GM12878 (cell line): ENCODE measurements at regions not wholly inside any gene's neighbourhood (a gene's known extent, or its start where the extent isn't known, plus 50 kb on each side); places are given as distances from the start of the nearest gene placed in this dataset.

Experiments
- ATAC-seq: fragments of 200-7000 bp; cut with Tn5 transposase; 3 replicates; pipeline ENCODE4 v1.9.1; 2020; ENCODE audit warnings: mild to moderate bottlenecking, moderate library complexity
- BruUV-seq: library from RNA; stranded (reverse); fragments of 400-500 nt; replicated peaks from 2 replicates; lab custom pipeline; 2021; lab: Mats Ljungman, UMichigan
- CTCF ChIA-PET: fragments of 300-600 bp; sonication (Branson Sonifier 250); formaldehyde crosslinking; extraction: SDS; loops from one replicate; lab custom pipeline; 2021; ENCODE audit warnings: inconsistent platforms; lab: Yijun Ruan, JAX
- POLR2A ChIA-PET: fragments of 350-600 bp; formaldehyde crosslinking; extraction: SDS; loops from one replicate; lab custom pipeline; 2021; ENCODE audit warnings: inconsistent platforms; lab: Charles Lee
- RAD21 ChIA-PET: fragments of 300-600 bp; sonication (Branson Sonifier 250); formaldehyde crosslinking; loops from one replicate; lab custom pipeline; 2023; ENCODE audit warnings: antibody characterized with exemption; ENCODE audit not compliant: unreplicated experiment; lab: Charles Lee
- SMC1A ChIA-PET: fragments of 300-600 bp; sonication (Branson Sonifier 250); formaldehyde crosslinking; loops from one replicate; lab custom pipeline; 2023; ENCODE audit not compliant: unreplicated experiment, uncharacterized antibody; lab: Charles Lee
- DNase-seq: peaks from one replicate; pipeline ENCODE4 v3.0.0-alpha.2; 2011; ENCODE audit warnings: low read depth, low spot score
- FAIRE-seq: peaks from 3 replicates; lab custom pipeline; 2011; peaks lifted over from hg19 to GRCh38; lab: Jason Lieb, UNC
- H2AFZ ChIP-seq: 2 replicates; pipeline ENCODE4 v1.6.0; 2011; ENCODE audit warnings: low read depth, low read length, control low read depth; ENCODE audit not compliant: control insufficient read depth
- H3K27ac ChIP-seq: 2 replicates; pipeline ENCODE4 v1.5.1; 2011; ENCODE audit warnings: control low read depth; ENCODE audit not compliant: control insufficient read depth, insufficient read depth
- H3K27me3 ChIP-seq, 2 experiments: replicated peaks in 1 of 2; 2 replicates each; pipeline versions ENCODE4 v1.6.0 to v1.6.1; 2011; ENCODE audit warnings: low read length in 1 of 2; ENCODE audit not compliant: control insufficient read depth in 2 of 2, insufficient read depth in 2 of 2
- H3K36me3 ChIP-seq, 2 experiments: 2 replicates each; pipeline ENCODE4 v1.5.1; 2011; ENCODE audit warnings: low read length in 1 of 2; ENCODE audit not compliant: control insufficient read depth in 2 of 2, insufficient read depth in 2 of 2
- H3K4me1 ChIP-seq: 2 replicates; pipeline ENCODE4 v1.6.1; 2011; ENCODE audit warnings: mild to moderate bottlenecking, low read length, moderate library complexity, mixed read lengths; ENCODE audit not compliant: control insufficient read depth, insufficient read depth
- H3K4me2 ChIP-seq: 2 replicates; pipeline ENCODE4 v1.6.0; 2011; ENCODE audit warnings: control low read depth; ENCODE audit not compliant: control insufficient read depth, insufficient read depth
- H3K4me3 ChIP-seq: fragments of 200-600 bp; sonication (generic); 2 replicates; pipeline ENCODE4 v1.5.1; 2016
- H3K79me2 ChIP-seq: 2 replicates; pipeline ENCODE4 v1.6.0; 2011; ENCODE audit warnings: low read length; ENCODE audit not compliant: control insufficient read depth, insufficient read depth
- H3K9ac ChIP-seq: 2 replicates; pipeline ENCODE4 v1.8.0; 2011; ENCODE audit warnings: low read length, control low read depth, mixed read lengths; ENCODE audit not compliant: control insufficient read depth, insufficient read depth
- H3K9me3 ChIP-seq: replicated peaks from 3 replicates; pipeline ENCODE4 v1.5.1; 2011; ENCODE audit warnings: mild to moderate bottlenecking, low read length; ENCODE audit not compliant: control insufficient read depth, insufficient read depth
- H4K20me1 ChIP-seq: 2 replicates; pipeline ENCODE4 v1.6.0; 2011; ENCODE audit not compliant: control insufficient read depth, insufficient read depth
- BACH1 ChIP-seq: fragments of 450-650 bp; IDR thresholded peaks from 2 replicates; pipeline ENCODE4 v1.6.1; 2017; ENCODE audit warnings: mild to moderate bottlenecking, borderline replicate concordance
- BHLHE40 ChIP-seq, 2 experiments: fragments of 450-650 bp in 1 of 2; IDR thresholded peaks; 2 replicates each; pipeline ENCODE4 v1.6.1; 2011 to 2017; ENCODE audit warnings: low read depth in 2 of 2, borderline replicate concordance in 1 of 2, improper control_type of control experiment in 1 of 2, low read length in 1 of 2, mild to moderate bottlenecking in 1 of 2
- CHD1 ChIP-seq: IDR thresholded peaks from 2 replicates; pipeline ENCODE4 v1.6.1; 2012; ENCODE audit warnings: low read depth, low read length, improper control_type of control experiment
- IRF3 ChIP-seq: fragments of 450-650 bp; IDR thresholded peaks from 2 replicates; pipeline ENCODE4 v1.6.1; 2014; ENCODE audit warnings: mild to moderate bottlenecking
- JUNB ChIP-seq: IDR thresholded peaks from 2 replicates; pipeline ENCODE4 v1.6.1; 2016; ENCODE audit warnings: antibody characterized with exemption, mild to moderate bottlenecking
- LARP7 ChIP-seq: fragments of 450-650 bp; IDR thresholded peaks from 2 replicates; pipeline ENCODE4 v1.6.1; 2017; ENCODE audit warnings: mild to moderate bottlenecking
- NKRF ChIP-seq: fragments of 450-650 bp; conservative IDR thresholded peaks from 2 replicates; pipeline ENCODE4 v1.6.1; 2017; ENCODE audit warnings: mild to moderate bottlenecking, moderate library complexity
- SPI1 ChIP-seq: IDR thresholded peaks from 2 replicates; pipeline ENCODE4 v1.6.1; 2011; ENCODE audit warnings: low read depth, mild to moderate bottlenecking, low read length, moderate library complexity, borderline replicate concordance; ENCODE audit not compliant: insufficient read depth
- SUZ12 ChIP-seq: fragments of 200-600 bp; sonication (generic); IDR thresholded peaks from one replicate; pipeline ENCODE4 v1.6.1; 2018; ENCODE audit warnings: antibody characterized with exemption, mild to moderate bottlenecking; ENCODE audit not compliant: unreplicated experiment
- ZBTB4 ChIP-seq: fragments of 450-650 bp; formaldehyde crosslinking; IDR thresholded peaks from 2 replicates; pipeline ENCODE4 v1.4.0; 2022; ENCODE audit warnings: mild to moderate bottlenecking, moderate library complexity
- ZNF24 ChIP-seq: fragments of 450-650 bp; IDR thresholded peaks from 2 replicates; pipeline ENCODE4 v1.6.1; 2017; ENCODE audit warnings: antibody characterized with exemption, mild to moderate bottlenecking
- ZNF622 ChIP-seq: fragments of 450-650 bp; IDR thresholded peaks from 2 replicates; pipeline ENCODE4 v1.6.1; 2017; ENCODE audit warnings: mild to moderate bottlenecking, inconsistent platforms
- WGBS: methylation state at CpG from one replicate; pipeline ENCODE4 v1.1.6; 2016; ENCODE audit warnings: low lambda C conversion rate; ENCODE audit not compliant: insufficient replicate concordance, insufficient coverage; ENCODE audit errors: missing lambda C conversion rate; 5-methylcytosine and 5-hydroxymethylcytosine counted together
- in situ Hi-C: fragments of 300-500 bp; cut with MboI; formaldehyde crosslinking; loops from 9 replicates; pipeline ENCODE4 v1.14.3; 2018; ENCODE audit warnings: mixed read lengths
- intact Hi-C: fragments of 100-400 bp; cut with micrococcal nuclease; formaldehyde crosslinking; loops from one replicate; pipeline ENCODE4 v1.14.2; 2022; ENCODE audit not compliant: unreplicated experiment

DNA sequence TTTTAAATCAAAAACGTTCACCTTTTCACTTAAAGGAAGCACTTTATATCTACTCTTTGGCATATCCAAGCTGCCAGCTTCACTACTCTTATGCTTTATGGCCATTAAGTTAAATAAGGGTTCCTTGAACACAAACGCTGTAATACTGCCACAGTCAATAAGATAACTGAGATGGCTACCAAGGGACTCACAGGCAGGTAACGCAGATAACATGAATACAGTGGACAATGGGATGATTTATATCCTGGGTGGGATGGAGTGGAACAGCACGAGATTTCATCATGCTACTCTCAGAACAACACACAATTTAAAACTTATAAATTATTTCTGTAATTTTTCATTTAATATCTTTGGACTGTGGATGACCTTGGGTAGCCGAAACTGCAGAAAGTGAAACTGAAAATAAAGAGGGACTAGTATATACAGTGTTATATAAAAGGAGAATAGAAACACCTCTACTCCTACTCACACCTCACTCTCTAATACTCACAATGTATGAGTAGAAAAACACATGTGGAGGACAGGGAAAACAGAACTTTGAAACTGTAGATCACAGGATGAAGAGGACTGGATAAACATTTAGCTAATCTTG lies 367.3 kb downstream of the C12orf50 start:
- H3K4me3 ChIP-seq: no peak overlapping the region

More for the DNA sequence above, 367.3 kb downstream of the C12orf50 start:
- ATAC-seq: peak; percentile 95
- no peak overlapping the region for H2AFZ ChIP-seq
- 33% methylated on average over 5 of the region's 5 CpGs for WGBS
- H3K79me2 ChIP-seq: no peaks in the 10 kb centered on the region
- ChIA-PET RAD21 (no interaction called here), SMC1A (interaction anchor here (0.6 kb wide), 1 partner anchor 49 kb away, joined by 3 read pairs; no protein-coding TSS in a partner anchor)
- FAIRE-seq: no peak
- in situ Hi-C loops: no loop called here
- H3K9me3 ChIP-seq: no peaks in the 10 kb centered on the region
- H4K20me1 ChIP-seq: no peaks in the 10 kb centered on the region
- no TSS peak for BruUV-seq
- H3K4me2 ChIP-seq: no peak overlapping the region
- TF ChIP-seq ZNF622: no peak
- no peak for TF ChIP-seq ZBTB4 (CRISPR knock-in tag)
- no peak for TF ChIP-seq BHLHE40 (IDR thresholded peaks at IDR 0.05; ENCODE audit: borderline replicate concordance in 1 of 2, low read depth in 2 of 2, low read length in 1 of 2)
- TF ChIP-seq BACH1: no peak
- TF ChIP-seq IRF3: no peak
- no peak for TF ChIP-seq SPI1
- no peak for TF ChIP-seq ZNF24
- TF ChIP-seq SUZ12: no peak
- no peak for TF ChIP-seq JUNB
- TF ChIP-seq NKRF: no peak
- TF ChIP-seq CHD1: no peak
- TF ChIP-seq LARP7: no peak
- TF ChIP-seq, all 136 proteins: peak for 0
- no peaks in the 10 kb centered on the region for H3K4me1 ChIP-seq
- no peak for DNase-seq
- CTCF ChIA-PET: interaction anchor here (1.8 kb wide), 1 partner anchor 9 kb away, joined by 6 read pairs; no protein-coding TSS in a partner anchor
- no peak overlapping the region for H3K27ac ChIP-seq
- POLR2A ChIA-PET: no interaction called here
- H3K36me3 ChIP-seq: no peaks in the 10 kb centered on the region
- H3K9ac ChIP-seq: no peak overlapping the region
- intact Hi-C loops: no loop called here
- no peaks in the 10 kb centered on the region for H3K27me3 ChIP-seq
